ENCODE measurements at regions not wholly inside any gene's neighbourhood (a gene's known extent, or its start where the extent isn't known, plus 50 kb on each side); places are given as distances from the start of the nearest gene placed in this dataset.

DNA sequence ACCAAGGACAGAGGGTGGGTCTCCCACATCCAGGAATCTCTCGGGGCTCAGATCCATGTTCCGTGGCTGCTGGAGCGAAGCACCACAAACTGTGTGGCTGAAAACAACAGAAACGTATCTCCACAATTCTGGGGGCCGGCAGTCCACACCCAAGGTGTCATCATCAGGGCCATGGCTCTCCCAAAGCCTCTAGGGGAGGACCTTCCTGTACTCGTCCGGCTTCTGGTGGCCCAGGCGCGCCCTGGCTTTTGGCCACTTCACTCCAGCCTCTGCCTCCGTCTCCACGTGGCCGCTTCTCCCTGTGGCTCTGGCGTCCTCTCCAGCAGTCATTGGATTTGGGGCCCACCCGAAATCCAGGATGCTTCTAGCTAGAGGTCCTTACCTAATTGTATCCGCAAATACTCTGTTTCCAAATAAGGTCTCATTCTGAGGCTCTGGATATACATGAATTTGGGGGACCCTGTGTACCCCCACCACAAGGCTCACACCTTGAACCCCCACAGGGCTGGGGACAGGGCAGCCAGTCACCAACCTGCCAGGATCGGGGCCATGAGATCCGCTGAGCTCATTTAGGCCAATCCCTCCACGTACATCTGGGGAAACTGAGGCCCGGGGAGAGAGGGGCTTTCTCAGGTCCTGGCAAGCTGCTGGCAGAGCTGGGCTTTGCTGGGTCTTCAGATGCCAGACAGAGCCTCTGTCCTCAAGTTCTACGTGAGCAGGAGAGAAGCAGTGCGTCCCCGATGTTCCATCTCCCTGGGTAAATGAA lies 158.2 kb downstream of the OLFM1 start:
- TF ChIP-seq, protein P1, sequence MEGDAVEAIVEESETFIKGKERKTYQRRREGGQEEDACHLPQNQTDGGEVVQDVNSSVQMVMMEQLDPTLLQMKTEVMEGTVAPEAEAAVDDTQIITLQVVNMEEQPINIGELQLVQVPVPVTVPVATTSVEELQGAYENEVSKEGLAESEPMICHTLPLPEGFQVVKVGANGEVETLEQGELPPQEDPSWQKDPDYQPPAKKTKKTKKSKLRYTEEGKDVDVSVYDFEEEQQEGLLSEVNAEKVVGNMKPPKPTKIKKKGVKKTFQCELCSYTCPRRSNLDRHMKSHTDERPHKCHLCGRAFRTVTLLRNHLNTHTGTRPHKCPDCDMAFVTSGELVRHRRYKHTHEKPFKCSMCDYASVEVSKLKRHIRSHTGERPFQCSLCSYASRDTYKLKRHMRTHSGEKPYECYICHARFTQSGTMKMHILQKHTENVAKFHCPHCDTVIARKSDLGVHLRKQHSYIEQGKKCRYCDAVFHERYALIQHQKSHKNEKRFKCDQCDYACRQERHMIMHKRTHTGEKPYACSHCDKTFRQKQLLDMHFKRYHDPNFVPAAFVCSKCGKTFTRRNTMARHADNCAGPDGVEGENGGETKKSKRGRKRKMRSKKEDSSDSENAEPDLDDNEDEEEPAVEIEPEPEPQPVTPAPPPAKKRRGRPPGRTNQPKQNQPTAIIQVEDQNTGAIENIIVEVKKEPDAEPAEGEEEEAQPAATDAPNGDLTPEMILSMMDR (IDR thresholded peaks at IDR 0.05; ENCODE audit: insufficient read depth, low read length, poor library complexity, severe bottlenecking), result no peak
- no peak for TF ChIP-seq EZH2phosphoT487 (conservative IDR thresholded peaks at IDR 0.05; ENCODE audit: low read length)
- H3K4me3 ChIP-seq (ENCODE audit: insufficient read depth, low read length, poor library complexity, severe bottlenecking), result no peak overlapping the region
- no peaks in the 10 kb centered on the region for H3K27me3 ChIP-seq (ENCODE audit: low read length)
- H3F3A ChIP-seq (ENCODE audit: insufficient read depth), result no peaks in the 10 kb centered on the region
- no peak overlapping the region for H3K9ac ChIP-seq (ENCODE audit: low read length)
- no peak overlapping the region for H2AFZ ChIP-seq (ENCODE audit: low read depth, low read length, severe bottlenecking)
- no peaks in the 10 kb centered on the region for H3K9me2 ChIP-seq (replicated peaks; ENCODE audit: insufficient read depth, low read length)
- H3K79me2 ChIP-seq (ENCODE audit: insufficient read depth, low read length), result no peaks in the 10 kb centered on the region
- H4K20me1 ChIP-seq (ENCODE audit: low read depth, low read length), result no peaks in the 10 kb centered on the region
- H3K27ac ChIP-seq (ENCODE audit: low read depth, low read length), result no peak overlapping the region
- H3K36me3 ChIP-seq (ENCODE audit: low read length), result no peaks in the 10 kb centered on the region
- H3K9me3 ChIP-seq (ENCODE audit: insufficient read depth, low read length), result no peaks in the 10 kb centered on the region
- no peak overlapping the region for H3K4me2 ChIP-seq (ENCODE audit: low read depth, low read length, poor library complexity, severe bottlenecking)

DNA sequence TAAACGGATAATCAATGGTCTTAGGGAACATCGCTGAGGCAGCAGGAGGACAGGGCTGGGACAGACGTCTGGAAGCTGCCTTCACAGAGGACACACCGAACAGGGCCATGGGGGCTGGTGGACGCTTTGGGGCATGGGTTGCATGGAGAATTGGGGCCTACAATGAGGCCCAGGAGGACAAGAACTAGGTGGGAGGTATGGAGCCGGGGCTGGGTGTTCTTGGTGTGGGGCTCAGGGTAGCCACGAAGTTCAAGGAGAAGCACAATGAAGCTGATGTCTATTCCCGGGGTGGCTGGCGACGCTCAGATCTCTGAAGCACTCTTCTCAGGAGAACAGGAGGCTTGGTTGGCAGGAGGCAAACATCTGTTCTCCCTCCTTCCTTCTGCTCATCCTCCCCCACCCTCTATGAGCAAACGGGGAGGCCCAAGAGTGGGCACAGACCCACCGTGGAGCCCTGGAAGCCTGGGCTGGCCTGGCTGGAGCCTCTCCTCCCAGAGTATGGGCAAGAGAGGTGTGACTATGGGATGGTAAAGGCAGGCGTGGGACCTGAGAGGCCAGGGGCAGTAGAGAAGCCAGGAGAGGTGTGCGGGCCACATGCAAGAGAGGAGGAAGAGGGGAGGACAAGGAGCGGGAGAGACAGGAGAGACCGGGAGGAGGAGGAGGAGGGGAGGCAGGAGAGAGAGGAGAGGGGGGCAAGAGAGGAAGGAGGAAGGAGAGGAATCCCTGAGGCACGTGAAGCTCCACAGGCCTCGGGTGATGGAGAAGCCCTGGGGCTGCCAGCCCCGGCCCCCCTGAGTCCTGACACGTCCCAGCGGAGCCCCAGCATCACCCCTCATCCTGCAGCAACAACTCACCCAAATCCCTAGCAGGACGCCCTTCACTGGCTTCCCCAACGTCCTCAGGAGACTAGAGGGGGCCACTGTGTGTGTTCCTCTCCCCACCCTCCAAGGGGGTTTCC lies 159.1 kb downstream of the OLFM1 start:
- Histone ChIP-seq H2AFZ (ENCODE audit: low read depth, low read length, severe bottlenecking) (no peak overlapping the region), H3K9me2 (replicated peaks; ENCODE audit: insufficient read depth, low read length) (no peaks in the 10 kb centered on the region), H4K20me1 (ENCODE audit: low read depth, low read length) (no peaks in the 10 kb centered on the region), H3F3A (ENCODE audit: insufficient read depth) (no peaks in the 10 kb centered on the region), H3K4me2 (ENCODE audit: low read depth, low read length, poor library complexity, severe bottlenecking) (no peak overlapping the region), H3K27me3 (ENCODE audit: low read length) (no peaks in the 10 kb centered on the region), H3K27ac (ENCODE audit: low read depth, low read length) (no peak overlapping the region), H3K9me3 (ENCODE audit: insufficient read depth, low read length) (no peaks in the 10 kb centered on the region), H3K4me3 (ENCODE audit: insufficient read depth, low read length, poor library complexity, severe bottlenecking) (no peak overlapping the region), H3K36me3 (ENCODE audit: low read length) (no peaks in the 10 kb centered on the region), H3K79me2 (ENCODE audit: insufficient read depth, low read length) (no peaks in the 10 kb centered on the region), H3K9ac (ENCODE audit: low read length) (no peak overlapping the region)
- TF ChIP-seq EZH2phosphoT487 (conservative IDR thresholded peaks at IDR 0.05; ENCODE audit: low read length), result no peak
- TF ChIP-seq, protein P1 (IDR thresholded peaks at IDR 0.05; ENCODE audit: insufficient read depth, low read length, poor library complexity, severe bottlenecking), result no peak

DNA sequence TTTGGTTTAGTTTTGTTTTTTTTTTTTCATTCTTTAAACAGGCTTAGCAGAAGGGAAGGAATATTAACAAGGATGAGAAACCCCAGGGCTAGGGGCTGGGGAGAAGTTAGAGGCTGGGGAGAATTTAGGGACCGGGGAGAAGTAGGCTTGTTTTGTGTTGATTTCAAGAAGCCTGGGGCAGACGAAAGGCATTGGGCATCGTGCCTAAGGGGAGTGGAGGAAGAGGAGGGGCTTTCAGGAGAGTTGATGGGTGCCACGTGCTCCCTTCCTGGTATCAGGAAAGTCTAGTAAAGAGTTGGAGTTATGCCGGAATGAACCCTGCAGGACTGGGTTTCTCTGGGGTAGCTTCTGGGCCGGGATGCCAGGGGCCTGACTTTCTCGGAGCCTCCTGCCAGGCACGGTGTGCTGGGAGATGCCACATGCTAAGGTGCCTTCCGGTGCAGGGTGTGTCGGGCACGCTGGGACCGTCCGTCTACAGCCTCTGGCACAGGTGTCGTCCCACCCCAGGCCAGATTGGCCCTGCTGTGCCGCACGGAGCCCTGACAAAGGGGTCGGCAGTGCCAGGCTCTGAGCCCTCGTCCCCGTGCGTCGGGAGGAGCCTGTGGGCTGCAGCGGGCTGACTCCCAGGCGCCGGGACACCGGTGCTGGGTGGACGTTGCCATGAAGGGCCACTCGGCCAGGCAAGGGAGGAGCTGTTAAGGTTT lies 159.9 kb downstream of the OLFM1 start:
- Histone ChIP-seq H3K79me2 (ENCODE audit: insufficient read depth, low read length) (no peaks in the 10 kb centered on the region), H3K4me3 (ENCODE audit: insufficient read depth, low read length, poor library complexity, severe bottlenecking) (no peak overlapping the region), H3K9ac (ENCODE audit: low read length) (no peak overlapping the region), H3F3A (ENCODE audit: insufficient read depth) (no peaks in the 10 kb centered on the region), H4K20me1 (ENCODE audit: low read depth, low read length) (no peaks in the 10 kb centered on the region), H3K27ac (ENCODE audit: low read depth, low read length) (no peak overlapping the region), H3K27me3 (ENCODE audit: low read length) (no peaks in the 10 kb centered on the region), H3K9me2 (replicated peaks; ENCODE audit: insufficient read depth, low read length) (no peaks in the 10 kb centered on the region), H3K4me2 (ENCODE audit: low read depth, low read length, poor library complexity, severe bottlenecking) (no peak overlapping the region), H2AFZ (ENCODE audit: low read depth, low read length, severe bottlenecking) (no peak overlapping the region), H3K36me3 (ENCODE audit: low read length) (no peaks in the 10 kb centered on the region), H3K9me3 (ENCODE audit: insufficient read depth, low read length) (no peaks in the 10 kb centered on the region)
- TF ChIP-seq EZH2phosphoT487 (conservative IDR thresholded peaks at IDR 0.05; ENCODE audit: low read length), result no peak
- TF ChIP-seq, protein P1 (IDR thresholded peaks at IDR 0.05; ENCODE audit: insufficient read depth, low read length, poor library complexity, severe bottlenecking), result no peak
